K562 (cell line): ENCODE measurements at regions not wholly inside any gene's neighbourhood (a gene's known extent, or its start where the extent isn't known, plus 50 kb on each side); places are given as distances from the start of the nearest gene placed in this dataset.

ENCODE experiments used
- ATAC-seq: fragments of 200-7000 bp; cut with Tn5 transposase; 3 replicates; pipeline ENCODE4 v1.9.1; 2020; ENCODE audit warnings: moderate library complexity
- BruUV-seq: library from RNA; stranded (reverse); fragments of 400-500 nt; replicated peaks from 2 replicates; lab custom pipeline; 2021; lab: Mats Ljungman, UMichigan
- CTCF ChIA-PET: fragments of 300-600 bp; formaldehyde crosslinking; extraction: SDS; loops from one replicate; lab custom pipeline; 2021; ENCODE audit warnings: low intra/inter-chr PET ratio; lab: Yijun Ruan, JAX
- POLR2A ChIA-PET: fragments of 300-600, 350-650 bp; sonication (Branson Sonifier 250); formaldehyde crosslinking; extraction: SDS; loops from one replicate; lab custom pipeline; 2021; ENCODE audit warnings: antibody characterized with exemption, inconsistent platforms; lab: Yijun Ruan, JAX
- DNase-seq, 4 experiments: peaks; one replicate each; pipeline versions ENCODE4 v3.0.0 to v3.0.0-alpha.2; 2011 to 2018; ENCODE audit warnings: low spot score in 3 of 4, mixed read lengths in 3 of 4; ENCODE audit errors: extremely low read depth in 1 of 4
- FAIRE-seq: peaks from 2 replicates; lab custom pipeline; 2011; peaks lifted over from hg19 to GRCh38; lab: Jason Lieb, UNC
- H2AFZ ChIP-seq: 2 replicates; pipeline ENCODE4 v1.6.0; 2011; ENCODE audit warnings: low read depth, low read length, control low read depth, inconsistent platforms
- H3K27ac ChIP-seq: fragments of 200-600 bp; 3 replicates; pipeline ENCODE4 v1.8.0; 2011; ENCODE audit warnings: low read depth, mild to moderate bottlenecking, control low read depth, inconsistent platforms, low read length, moderate library complexity, mixed read lengths; ENCODE audit errors: extremely low read depth
- H3K27me3 ChIP-seq, 2 experiments: fragments of 300-600 bp in 1 of 2; 2 replicates in 1 of 2; 3 replicates in 1 of 2; pipeline versions ENCODE4 v1.6.0 to v1.8.0; 2011; ENCODE audit warnings: inconsistent platforms in 2 of 2, low read length in 2 of 2, mild to moderate bottlenecking in 1 of 2, mixed read lengths in 1 of 2, moderate library complexity in 1 of 2; ENCODE audit not compliant: control insufficient read depth in 2 of 2, insufficient read depth in 2 of 2
- H3K36me3 ChIP-seq: fragments of 300-600 bp; 3 replicates; pipeline ENCODE4 v1.8.0; 2011; ENCODE audit warnings: mild to moderate bottlenecking, low read length, inconsistent platforms; ENCODE audit not compliant: control insufficient read depth, insufficient read depth
- H3K4me1 ChIP-seq, 2 experiments: fragments of 200-600 bp in 1 of 2; replicated peaks in 1 of 2; 2 replicates in 1 of 2; 3 replicates in 1 of 2; pipeline versions ENCODE4 v1.5.1 to v1.8.0; 2011; ENCODE audit warnings: inconsistent platforms in 2 of 2, low read length in 2 of 2, mild to moderate bottlenecking in 1 of 2, mixed read lengths in 1 of 2, moderate library complexity in 1 of 2; ENCODE audit not compliant: control insufficient read depth in 2 of 2, insufficient read depth in 2 of 2
- H3K4me2 ChIP-seq: 2 replicates; pipeline ENCODE4 v1.6.1; 2011; ENCODE audit warnings: low read length, control low read depth, inconsistent platforms, mixed read lengths; ENCODE audit not compliant: insufficient read depth
- H3K4me3 ChIP-seq: fragments of 200-600 bp; sonication (generic), shearing (Covaris generic); 2 replicates; pipeline ENCODE4 v1.5.1; 2016; ENCODE audit warnings: control low read depth, inconsistent platforms
- H3K79me2 ChIP-seq: fragments of 200-600 bp; 3 replicates; pipeline ENCODE4 v1.8.0; 2011; ENCODE audit warnings: low read length, inconsistent platforms; ENCODE audit not compliant: control insufficient read depth, insufficient read depth
- H3K9ac ChIP-seq, 2 experiments: 2 replicates each; pipeline versions ENCODE4 v1.6.0 to v1.6.1; 2011; ENCODE audit warnings: low read depth in 2 of 2, low read length in 2 of 2, control low read depth in 1 of 2, inconsistent platforms in 1 of 2, mild to moderate bottlenecking in 1 of 2, mixed read lengths in 1 of 2; ENCODE audit not compliant: insufficient read depth in 1 of 2
- H3K9me1 ChIP-seq: one replicate; pipeline ENCODE4 v1.6.0; 2011; ENCODE audit warnings: inconsistent platforms, mild to moderate bottlenecking, low read length, moderate library complexity; ENCODE audit not compliant: control insufficient read depth, insufficient read depth
- H3K9me3 ChIP-seq: replicated peaks from 2 replicates; pipeline ENCODE4 v1.5.1; 2011; ENCODE audit warnings: low read depth, low read length, inconsistent platforms; ENCODE audit not compliant: control insufficient read depth, insufficient read depth
- H4K20me1 ChIP-seq: replicated peaks from 2 replicates; pipeline ENCODE4 v1.6.1; 2011; ENCODE audit warnings: low read length, inconsistent platforms, mixed read lengths; ENCODE audit not compliant: control insufficient read depth, insufficient read depth
- FUS ChIP-seq: fragments of 200-400 bp; formaldehyde crosslinking; optimal IDR thresholded peaks from 2 replicates; pipeline ENCODE3; 2017; ENCODE audit warnings: low read depth, low read length
- GABPB2 ChIP-seq: fragments of 250-450 bp; sonication (Bioruptor Pico); conservative IDR thresholded peaks from 2 replicates; pipeline ENCODE4 v1.5.1; 2021; ENCODE audit warnings: mild to moderate bottlenecking
- KAT8 ChIP-seq: fragments of 450-650 bp; IDR thresholded peaks from 2 replicates; pipeline ENCODE4 v1.6.1; 2016; ENCODE audit warnings: low read depth, mild to moderate bottlenecking
- MGA ChIP-seq: fragments of 450-650 bp; IDR thresholded peaks from 2 replicates; pipeline ENCODE4 v1.6.1; 2016; ENCODE audit warnings: mild to moderate bottlenecking, moderate library complexity
- NR2F6 ChIP-seq: fragments of 450-650 bp; formaldehyde crosslinking; IDR thresholded peaks from 2 replicates; pipeline ENCODE4 v1.4.0; 2020; ENCODE audit warnings: mild to moderate bottlenecking
- POLR2A ChIP-seq: fragments of 450-650 bp; conservative IDR thresholded peaks from 2 replicates; pipeline ENCODE4 v1.6.1; 2016
- PTRF ChIP-seq: fragments of 450-650 bp; IDR thresholded peaks from 2 replicates; pipeline ENCODE4 v1.6.1; 2016; ENCODE audit warnings: mild to moderate bottlenecking, missing genetic modification characterization, missing compliant biosample characterization
- SMAD4 ChIP-seq: fragments of 250-450 bp; sonication (Bioruptor Pico); conservative IDR thresholded peaks from 2 replicates; pipeline ENCODE4 v1.8.0; 2021; ENCODE audit warnings: inconsistent platforms, mild to moderate bottlenecking, moderate library complexity
- TAL1 ChIP-seq: fragments of 450-650 bp; IDR thresholded peaks from 2 replicates; pipeline ENCODE4 v1.6.1; 2016; ENCODE audit warnings: mild to moderate bottlenecking
- ZKSCAN8 ChIP-seq: fragments of 200-800 bp; sonication (Bioruptor generic); IDR thresholded peaks from 2 replicates; pipeline ENCODE4 v1.6.1; 2016; ENCODE audit warnings: missing genetic modification characterization, missing compliant biosample characterization
- ZNF584 ChIP-seq: fragments of 200-800 bp; sonication (Bioruptor generic); IDR thresholded peaks from 2 replicates; pipeline ENCODE4 v1.6.1; 2016; ENCODE audit warnings: low read depth, mild to moderate bottlenecking, missing genetic modification characterization, missing compliant biosample characterization
- WGBS: fragments of 100-300 bp; shearing (Covaris generic); methylation state at CpG from one replicate; pipeline ENCODE4 v1.1.6; 2016; ENCODE audit warnings: low coverage, mixed read lengths; ENCODE audit not compliant: insufficient coverage; ENCODE audit errors: missing lambda C conversion rate; 5-methylcytosine and 5-hydroxymethylcytosine counted together
- in situ Hi-C: fragments of 300-500 bp; cut with MboI; formaldehyde crosslinking; loops from 4 replicates; pipeline ENCODE4 v1.15.0; 2018; ENCODE audit warnings: inconsistent platforms, mixed read lengths
- intact Hi-C: fragments of 100-400 bp; cut with micrococcal nuclease; formaldehyde crosslinking; loops from 2 replicates; pipeline ENCODE4 v1.14.2; 2022
- TF ChIP-seq, protein P1 (sequence below): sonication (generic); formaldehyde crosslinking; IDR thresholded peaks from 2 replicates; pipeline ENCODE4 v1.8.0; 2023; ENCODE audit warnings: mild to moderate bottlenecking, missing genetic modification reagents

GRCh38 chr5:73337586-73338255 is 110.9 kb downstream of the FOXD1 start:
- under 1% methylated on average over 9 of the region's 9 CpGs for WGBS
- no peak for ATAC-seq
- CTCF ChIA-PET, result no interaction called here
- in situ Hi-C loops, result no loop called here
- H2AFZ ChIP-seq, result no peak overlapping the region
- POLR2A ChIA-PET, result no interaction called here
- no peak for FAIRE-seq
- no peaks in the 10 kb centered on the region for H3K79me2 ChIP-seq
- no peak overlapping the region for H3K4me2 ChIP-seq
- H3K4me1 ChIP-seq, result no peaks in the 10 kb centered on the region
- no peaks in the 10 kb centered on the region for H3K9me1 ChIP-seq
- H3K9me3 ChIP-seq, result no peaks in the 10 kb centered on the region
- intact Hi-C loops, result no loop called here
- H3K9ac ChIP-seq, result no peak overlapping the region
- no peak overlapping the region for H3K27ac ChIP-seq
- H3K36me3 ChIP-seq, result no peaks in the 10 kb centered on the region
- BruUV-seq, result no TSS peak
- no peak overlapping the region for H3K4me3 ChIP-seq
- H4K20me1 ChIP-seq, result no peaks in the 10 kb centered on the region
- peaks cover 9 to 31% of the 10 kb centered on the region in 2 experiments; a peak in 4 of 5 replicates for H3K27me3 ChIP-seq
- DNase-seq, result no peak
- TF ChIP-seq TAL1 (no peak), PTRF (tag) (no peak), MGA (no peak), ZNF584 (CRISPR knock-in tag) (no peak), FUS (no peak), KAT8 (no peak), SMAD4 (no peak), POLR2A (no peak), NR2F6 (CRISPR knock-in tag) (no peak), GABPB2 (CRISPR knock-in tag) (no peak), ZKSCAN8 (CRISPR knock-in tag) (no peak)
- TF ChIP-seq, protein P1, sequence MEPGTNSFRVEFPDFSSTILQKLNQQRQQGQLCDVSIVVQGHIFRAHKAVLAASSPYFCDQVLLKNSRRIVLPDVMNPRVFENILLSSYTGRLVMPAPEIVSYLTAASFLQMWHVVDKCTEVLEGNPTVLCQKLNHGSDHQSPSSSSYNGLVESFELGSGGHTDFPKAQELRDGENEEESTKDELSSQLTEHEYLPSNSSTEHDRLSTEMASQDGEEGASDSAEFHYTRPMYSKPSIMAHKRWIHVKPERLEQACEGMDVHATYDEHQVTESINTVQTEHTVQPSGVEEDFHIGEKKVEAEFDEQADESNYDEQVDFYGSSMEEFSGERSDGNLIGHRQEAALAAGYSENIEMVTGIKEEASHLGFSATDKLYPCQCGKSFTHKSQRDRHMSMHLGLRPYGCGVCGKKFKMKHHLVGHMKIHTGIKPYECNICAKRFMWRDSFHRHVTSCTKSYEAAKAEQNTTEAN (CRISPR knock-in tag), result no peak
